Spleen (tissue), 3 donors: ENCODE measurements at regions not wholly inside any gene's neighbourhood (a gene's known extent, or its start where the extent isn't known, plus 50 kb on each side); places are given as distances from the start of the nearest gene placed in this dataset.

Experiments used
- POLR2A ChIP-seq, 3 donors: fragments of 450-650 bp; IDR thresholded peaks; one replicate each; pipeline ENCODE4 v1.5.1; 2017; ENCODE audit warnings: antibody characterized with exemption in 3 of 3, mild to moderate bottlenecking in 1 of 3
- POLR2AphosphoS5 ChIP-seq, 3 donors: sonication (generic); formaldehyde crosslinking; IDR thresholded peaks; one replicate each; pipeline ENCODE4 v1.5.1; 2017; ENCODE audit warnings: antibody characterized with exemption in 3 of 3

GRCh38 chr2:150759106-150759505, 271.6 kb upstream of the RND3 start:
- TF ChIP-seq POLR2AphosphoS5 (IDR thresholded peaks at IDR 0.05) (no peak), POLR2A (IDR thresholded peaks at IDR 0.05) (no peak)
